H9 (cell line): ENCODE measurements at regions not wholly inside any gene's neighbourhood (a gene's known extent, or its start where the extent isn't known, plus 50 kb on each side); places are given as distances from the start of the nearest gene placed in this dataset.

Experiments used
- DNase-seq: peaks from one replicate; pipeline ENCODE4 v3.0.0-alpha.2; 2017
- H2AFZ ChIP-seq: one replicate; pipeline ENCODE4 v1.6.1; 2013; ENCODE audit warnings: mild to moderate bottlenecking, low read length, control low read depth, moderate library complexity
- H2AK5ac ChIP-seq: 2 replicates; pipeline ENCODE4 v1.6.1; 2013; ENCODE audit warnings: low read length, control low read depth, mixed read lengths; ENCODE audit not compliant: insufficient read length
- H2BK120ac ChIP-seq: one replicate; pipeline ENCODE4 v1.6.1; 2013; ENCODE audit warnings: low read depth, mild to moderate bottlenecking, low read length, control low read depth, inconsistent platforms; ENCODE audit not compliant: poor library complexity, severe bottlenecking
- H2BK12ac ChIP-seq: 2 replicates; pipeline ENCODE4 v1.6.1; 2013; ENCODE audit warnings: low read length, control low read depth, mixed read lengths, low read depth; ENCODE audit not compliant: insufficient read length
- H2BK15ac ChIP-seq: 2 replicates; pipeline ENCODE4 v1.6.1; 2013; ENCODE audit warnings: low read depth, low read length, control low read depth
- H2BK20ac ChIP-seq: one replicate; pipeline ENCODE4 v1.6.1; 2013; ENCODE audit warnings: low read depth, mild to moderate bottlenecking, low read length, control low read depth, inconsistent platforms; ENCODE audit not compliant: poor library complexity, severe bottlenecking
- H2BK5ac ChIP-seq: 2 replicates; pipeline ENCODE4 v1.6.1; 2013; ENCODE audit warnings: low read length, control low read depth, mixed read lengths; ENCODE audit not compliant: insufficient read length
- H3K14ac ChIP-seq: 2 replicates; pipeline ENCODE4 v1.6.1; 2013; ENCODE audit warnings: low read length, control low read depth; ENCODE audit not compliant: insufficient read depth
- H3K18ac ChIP-seq: 2 replicates; pipeline ENCODE4 v1.6.1; 2013; ENCODE audit warnings: low read depth, mild to moderate bottlenecking, mixed read lengths, low read length, control low read depth; ENCODE audit not compliant: insufficient read length
- H3K23ac ChIP-seq: 2 replicates; pipeline ENCODE4 v1.6.1; 2013; ENCODE audit warnings: low read length, control low read depth, mixed read lengths, low read depth; ENCODE audit not compliant: insufficient read length
- H3K23me2 ChIP-seq: 2 replicates; pipeline ENCODE4 v1.6.1; 2013; ENCODE audit warnings: low read depth, mild to moderate bottlenecking, mixed read lengths, low read length, control low read depth; ENCODE audit not compliant: insufficient read length, poor library complexity, severe bottlenecking
- H3K27ac ChIP-seq: 2 replicates; pipeline ENCODE4 v1.5.1; 2013; ENCODE audit warnings: low read length, control low read depth, mixed read lengths, low read depth; ENCODE audit not compliant: insufficient read length
- H3K27me3 ChIP-seq: 2 replicates; pipeline ENCODE4 v1.6.1; 2013; ENCODE audit warnings: low read length, control low read depth, inconsistent platforms; ENCODE audit not compliant: insufficient read depth
- H3K4ac ChIP-seq: 2 replicates; pipeline ENCODE4 v1.6.1; 2013; ENCODE audit warnings: low read depth, mild to moderate bottlenecking, control low read depth, inconsistent platforms, low read length, moderate library complexity
- H3K4me1 ChIP-seq: 2 replicates; pipeline ENCODE4 v1.6.1; 2013; ENCODE audit warnings: low read length, control low read depth, inconsistent platforms; ENCODE audit not compliant: insufficient read depth
- H3K4me2 ChIP-seq: 2 replicates; pipeline ENCODE4 v1.6.1; 2013; ENCODE audit warnings: low read length, control low read depth, mixed read lengths; ENCODE audit not compliant: insufficient read length, insufficient read depth
- H3K56ac ChIP-seq: 2 replicates; pipeline ENCODE4 v1.6.1; 2013; ENCODE audit warnings: low read depth, mild to moderate bottlenecking, mixed read lengths, low read length, control low read depth; ENCODE audit not compliant: insufficient read length
- H3K79me1 ChIP-seq: 2 replicates; pipeline ENCODE4 v1.6.1; 2013; ENCODE audit warnings: low read depth, mild to moderate bottlenecking, moderate library complexity, low read length, control low read depth, inconsistent platforms; ENCODE audit not compliant: insufficient read depth, poor library complexity, severe bottlenecking
- H3K79me2 ChIP-seq: 2 replicates; pipeline ENCODE4 v1.6.1; 2013; ENCODE audit warnings: low read length, control low read depth, inconsistent platforms; ENCODE audit not compliant: insufficient read depth
- H3K9ac ChIP-seq: 2 replicates; pipeline ENCODE4 v1.6.1; 2013; ENCODE audit warnings: low read length, control low read depth, mixed read lengths; ENCODE audit not compliant: insufficient read length; ENCODE audit errors: extremely low read depth
- H3K9me3 ChIP-seq: one replicate; pipeline ENCODE4 v1.6.1; 2013; ENCODE audit warnings: low read depth, low read length, inconsistent platforms; ENCODE audit not compliant: control insufficient read depth
- H3T11ph ChIP-seq: one replicate; pipeline ENCODE4 v1.6.1; 2013; ENCODE audit warnings: mild to moderate bottlenecking, low read length, control low read depth, inconsistent platforms
- H4K20me1 ChIP-seq: one replicate; pipeline ENCODE4 v1.6.1; 2013; ENCODE audit not compliant: control insufficient read depth, insufficient read length, insufficient read depth
- H4K5ac ChIP-seq: 2 replicates; pipeline ENCODE4 v1.6.1; 2013; ENCODE audit warnings: low read depth, mild to moderate bottlenecking, mixed read lengths, low read length, control low read depth; ENCODE audit not compliant: insufficient read length
- H4K8ac ChIP-seq: replicated peaks from 2 replicates; pipeline ENCODE4 v1.6.1; 2013; ENCODE audit warnings: low read length, control low read depth, mixed read lengths, low read depth; ENCODE audit not compliant: insufficient read length
- H4K91ac ChIP-seq: 2 replicates; pipeline ENCODE4 v1.6.1; 2013; ENCODE audit warnings: low read depth, mild to moderate bottlenecking, moderate library complexity, mixed read lengths, low read length, control low read depth; ENCODE audit not compliant: insufficient read length
- H3K27ac Mint-ChIP-seq, 3 experiments: 2 replicates in 2 of 3; 3 replicates in 1 of 3; pipeline ENCODE4 v1.8.0; 2020 to 2021; ENCODE audit warnings: mixed read lengths in 3 of 3, mild to moderate bottlenecking in 1 of 3, moderate library complexity in 1 of 3
- H3K27me3 Mint-ChIP-seq: 2 replicates; pipeline ENCODE4 v1.8.0; 2021; ENCODE audit warnings: low read depth, mild to moderate bottlenecking, moderate library complexity, mixed read lengths
- H3K36me3 Mint-ChIP-seq, 3 experiments: 2 replicates in 2 of 3; 3 replicates in 1 of 3; pipeline ENCODE4 v1.8.0; 2020 to 2021; ENCODE audit warnings: low read depth in 3 of 3, mixed read lengths in 3 of 3; ENCODE audit not compliant: insufficient read depth in 1 of 3
- H3K4me1 Mint-ChIP-seq, 2 experiments: 2 replicates each; pipeline ENCODE4 v1.8.0; 2020; ENCODE audit warnings: mixed read lengths in 2 of 2
- H3K4me3 Mint-ChIP-seq, 2 experiments: 2 replicates in 1 of 2; 3 replicates in 1 of 2; pipeline ENCODE4 v1.8.0; 2020 to 2021; ENCODE audit warnings: mild to moderate bottlenecking in 2 of 2, mixed read lengths in 2 of 2, moderate library complexity in 1 of 2
- H3K9me3 Mint-ChIP-seq, 2 experiments: 2 replicates in 1 of 2; 3 replicates in 1 of 2; pipeline ENCODE4 v1.8.0; 2020; ENCODE audit warnings: mild to moderate bottlenecking in 2 of 2, mixed read lengths in 2 of 2, moderate library complexity in 1 of 2
- WGBS: extraction: QIAGEN DNeasy Blood & Tissue Kit; methylation state at CpG from one replicate; pipeline ENCODE4 v1.1.7; 2013; ENCODE audit warnings: missing lambda C conversion rate, low lambda C conversion rate, mixed read lengths; ENCODE audit not compliant: insufficient read length; ENCODE audit errors: extremely low coverage; 5-methylcytosine and 5-hydroxymethylcytosine counted together
- TF ChIP-seq, protein P1 (sequence below): fragments of 200-600 bp; sonication (generic); conservative IDR thresholded peaks from 3 replicates; pipeline ENCODE4 v1.8.0; 2021; ENCODE audit warnings: antibody characterized with exemption, mild to moderate bottlenecking

DNA sequence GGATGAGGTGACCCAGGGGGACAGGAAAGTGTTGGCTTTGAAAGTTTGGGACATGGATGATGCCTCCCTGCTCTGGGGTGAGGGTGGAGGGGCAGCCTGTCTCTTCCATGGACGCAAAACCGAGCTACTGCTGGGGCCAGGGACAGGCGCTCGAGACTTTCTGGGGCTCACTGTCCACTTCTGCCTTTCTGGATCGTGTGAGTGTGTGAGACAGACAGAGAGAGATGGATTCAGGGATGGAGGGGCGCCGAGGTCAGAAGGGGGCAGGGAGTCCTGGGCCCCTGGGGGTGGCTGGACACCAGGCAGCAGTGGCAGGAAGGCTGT is 78.0 kb upstream of the GATA5 start:
- H3K79me2 ChIP-seq: no peaks in the 10 kb centered on the region
- Mint-ChIP-seq H3K27ac (no peak overlapping the region), H3K9me3 (no peaks in the 10 kb centered on the region), H3K27me3 (peaks cover 47% of the 10 kb centered on the region), H3K4me3 (no peak overlapping the region), H3K36me3 (no peaks in the 10 kb centered on the region; a peak in 1 of 7 replicates), H3K4me1 (peaks cover 9 to 15% of the 10 kb centered on the region in 2 experiments)
- H3K23ac ChIP-seq: no peak overlapping the region
- H4K20me1 ChIP-seq: no peaks in the 10 kb centered on the region
- no peak overlapping the region for H3K4ac ChIP-seq
- no peak overlapping the region for H4K91ac ChIP-seq
- no peak overlapping the region for H2BK120ac ChIP-seq
- no peaks in the 10 kb centered on the region for H3K79me1 ChIP-seq
- no peak overlapping the region for H4K5ac ChIP-seq
- H3K18ac ChIP-seq: no peak overlapping the region
- H3K4me1 ChIP-seq: no peaks in the 10 kb centered on the region
- H3K9me3 ChIP-seq: no peaks in the 10 kb centered on the region
- H2BK15ac ChIP-seq: no peak overlapping the region
- TF ChIP-seq, protein P1, sequence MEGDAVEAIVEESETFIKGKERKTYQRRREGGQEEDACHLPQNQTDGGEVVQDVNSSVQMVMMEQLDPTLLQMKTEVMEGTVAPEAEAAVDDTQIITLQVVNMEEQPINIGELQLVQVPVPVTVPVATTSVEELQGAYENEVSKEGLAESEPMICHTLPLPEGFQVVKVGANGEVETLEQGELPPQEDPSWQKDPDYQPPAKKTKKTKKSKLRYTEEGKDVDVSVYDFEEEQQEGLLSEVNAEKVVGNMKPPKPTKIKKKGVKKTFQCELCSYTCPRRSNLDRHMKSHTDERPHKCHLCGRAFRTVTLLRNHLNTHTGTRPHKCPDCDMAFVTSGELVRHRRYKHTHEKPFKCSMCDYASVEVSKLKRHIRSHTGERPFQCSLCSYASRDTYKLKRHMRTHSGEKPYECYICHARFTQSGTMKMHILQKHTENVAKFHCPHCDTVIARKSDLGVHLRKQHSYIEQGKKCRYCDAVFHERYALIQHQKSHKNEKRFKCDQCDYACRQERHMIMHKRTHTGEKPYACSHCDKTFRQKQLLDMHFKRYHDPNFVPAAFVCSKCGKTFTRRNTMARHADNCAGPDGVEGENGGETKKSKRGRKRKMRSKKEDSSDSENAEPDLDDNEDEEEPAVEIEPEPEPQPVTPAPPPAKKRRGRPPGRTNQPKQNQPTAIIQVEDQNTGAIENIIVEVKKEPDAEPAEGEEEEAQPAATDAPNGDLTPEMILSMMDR: no peak
- H3T11ph ChIP-seq: no peak overlapping the region
- no peak overlapping the region for H2BK5ac ChIP-seq
- H2BK20ac ChIP-seq: no peak overlapping the region
- H3K56ac ChIP-seq: no peak overlapping the region
- H3K27me3 ChIP-seq: peaks cover 7% of the 10 kb centered on the region; the same call in 1 of the 2 replicates
- H2AFZ ChIP-seq: no peak overlapping the region
- H2AK5ac ChIP-seq: no peak overlapping the region
- H3K9ac ChIP-seq: no peak overlapping the region
- H2BK12ac ChIP-seq: no peak overlapping the region
- H4K8ac ChIP-seq: no peak overlapping the region
- no peak for DNase-seq
- H3K14ac ChIP-seq: no peak overlapping the region
- no peak overlapping the region for H3K4me2 ChIP-seq
- no peak overlapping the region for H3K27ac ChIP-seq
- WGBS: no CpG with 5 or more reads among the region's 7 CpGs
- peaks cover 5% of the 10 kb centered on the region for H3K23me2 ChIP-seq
